ENCODE measurements at regions not wholly inside any gene's neighbourhood (a gene's known extent, or its start where the extent isn't known, plus 50 kb on each side); places are given as distances from the start of the nearest gene placed in this dataset.
"Not testable (repeated sequence)": the region's sequence is repeated elsewhere in the genome, so short reads cannot be mapped to it uniquely, and the experiment has no call there.

GRCh38 chr10:91088300-91089140 is 131.9 kb upstream of the PCGF5 start:
- peak; percentile 27 for DNase-seq (ENCODE audit: low read depth)

GRCh38 chr10:91090761-91091529 is 129.5 kb upstream of the PCGF5 start:
- peak; percentile 15 for DNase-seq (ENCODE audit: low read depth)

GRCh38 chr10:91091780-91092179 is 128.7 kb upstream of the PCGF5 start:
- DNase-seq (ENCODE audit: low read depth): no peak

- DNase-seq (ENCODE audit: low read depth): no peak
Observed at GRCh38 chr10:91096274-91096673, 124.2 kb upstream of the PCGF5 start.

- no peak for DNase-seq (ENCODE audit: low read depth)
Observed at GRCh38 chr10:91097313-91097712, 123.2 kb upstream of the PCGF5 start.

GRCh38 chr10:91098021-91098420 is 122.4 kb upstream of the PCGF5 start:
- DNase-seq (ENCODE audit: low read depth): not testable (repeated sequence)

GRCh38 chr10:91103384-91104192 is 116.9 kb upstream of the PCGF5 start:
- no peak for DNase-seq (ENCODE audit: low read depth)

GRCh38 chr10:91104193-91105041 is 116.0 kb upstream of the PCGF5 start:
- no peak for DNase-seq (ENCODE audit: low read depth)

- DNase-seq (ENCODE audit: low read depth): no peak
Observed at GRCh38 chr10:91105269-91105668, 115.2 kb upstream of the PCGF5 start.

GRCh38 chr10:91108820-91109219 is 111.6 kb upstream of the PCGF5 start:
- no peak for DNase-seq (ENCODE audit: low read depth)

GRCh38 chr10:91111060-91111459 is 109.4 kb upstream of the PCGF5 start:
- no peak for DNase-seq (ENCODE audit: low read depth)

GRCh38 chr10:91115618-91116390 is 104.7 kb upstream of the PCGF5 start:
- no peak for DNase-seq (ENCODE audit: low read depth)

- DNase-seq (ENCODE audit: low read depth): no peak
Observed at GRCh38 chr10:91117505-91117904, 103.0 kb upstream of the PCGF5 start.

- DNase-seq (ENCODE audit: low read depth): no peak
Observed at GRCh38 chr10:91120348-91120747, 100.1 kb upstream of the PCGF5 start.

GRCh38 chr10:91123261-91123660 is 97.2 kb upstream of the PCGF5 start:
- no peak for DNase-seq (ENCODE audit: low read depth)

GRCh38 chr10:91124016-91124415 is 96.4 kb upstream of the PCGF5 start:
- no peak for DNase-seq (ENCODE audit: low read depth)

GRCh38 chr10:91126471-91126870 is 94.0 kb upstream of the PCGF5 start:
- DNase-seq (ENCODE audit: low read depth): no peak

GRCh38 chr10:91127341-91128082 is 93.0 kb upstream of the PCGF5 start:
- DNase-seq (ENCODE audit: low read depth): peak; percentile 15

- DNase-seq (ENCODE audit: low read depth): no peak
Observed at GRCh38 chr10:91135113-91135512, 85.3 kb upstream of the PCGF5 start.
